ENCODE measurements at regions not wholly inside any gene's neighbourhood (a gene's known extent, or its start where the extent isn't known, plus 50 kb on each side); places are given as distances from the start of the nearest gene placed in this dataset.

DNA sequence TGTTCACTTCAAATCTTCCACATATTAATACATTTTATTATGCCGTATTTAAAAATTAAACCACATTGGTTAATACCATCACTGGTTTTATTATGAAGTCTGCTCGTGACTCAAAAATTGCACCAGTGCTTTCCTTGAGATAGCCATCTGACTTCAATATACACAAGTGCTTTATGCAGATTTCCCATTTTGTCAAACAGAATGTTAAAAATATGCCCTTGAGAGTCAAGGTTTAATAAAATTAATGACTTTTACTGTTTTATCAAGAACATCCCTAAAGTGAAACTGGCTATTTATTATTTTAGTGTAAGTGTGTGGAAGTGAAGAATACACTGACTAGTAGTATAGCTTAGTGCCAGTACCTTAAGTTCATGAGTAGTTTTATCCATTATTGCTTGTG lies 139.3 kb upstream of the SOX2 start:
- TF ChIP-seq, protein P1, sequence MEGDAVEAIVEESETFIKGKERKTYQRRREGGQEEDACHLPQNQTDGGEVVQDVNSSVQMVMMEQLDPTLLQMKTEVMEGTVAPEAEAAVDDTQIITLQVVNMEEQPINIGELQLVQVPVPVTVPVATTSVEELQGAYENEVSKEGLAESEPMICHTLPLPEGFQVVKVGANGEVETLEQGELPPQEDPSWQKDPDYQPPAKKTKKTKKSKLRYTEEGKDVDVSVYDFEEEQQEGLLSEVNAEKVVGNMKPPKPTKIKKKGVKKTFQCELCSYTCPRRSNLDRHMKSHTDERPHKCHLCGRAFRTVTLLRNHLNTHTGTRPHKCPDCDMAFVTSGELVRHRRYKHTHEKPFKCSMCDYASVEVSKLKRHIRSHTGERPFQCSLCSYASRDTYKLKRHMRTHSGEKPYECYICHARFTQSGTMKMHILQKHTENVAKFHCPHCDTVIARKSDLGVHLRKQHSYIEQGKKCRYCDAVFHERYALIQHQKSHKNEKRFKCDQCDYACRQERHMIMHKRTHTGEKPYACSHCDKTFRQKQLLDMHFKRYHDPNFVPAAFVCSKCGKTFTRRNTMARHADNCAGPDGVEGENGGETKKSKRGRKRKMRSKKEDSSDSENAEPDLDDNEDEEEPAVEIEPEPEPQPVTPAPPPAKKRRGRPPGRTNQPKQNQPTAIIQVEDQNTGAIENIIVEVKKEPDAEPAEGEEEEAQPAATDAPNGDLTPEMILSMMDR (IDR thresholded peaks at IDR 0.05), result no peak
- no peak for TF ChIP-seq POLR2A (IDR thresholded peaks at IDR 0.05)

All from adrenal gland (tissue), 5 donors.